NT2/D1 (cell line): ENCODE measurements at regions not wholly inside any gene's neighbourhood (a gene's known extent, or its start where the extent isn't known, plus 50 kb on each side); places are given as distances from the start of the nearest gene placed in this dataset.
"Not testable (repeated sequence)": the region's sequence is repeated elsewhere in the genome, so short reads cannot be mapped to it uniquely, and the experiment has no call there.

Experiments used
- DNase-seq: peaks from one replicate; pipeline ENCODE4 v3.0.0-alpha.2; 2011; ENCODE audit warnings: low read depth, low spot score
- H3K27me3 ChIP-seq: 2 replicates; pipeline ENCODE4 v1.6.0; 2011; ENCODE audit warnings: mild to moderate bottlenecking; ENCODE audit not compliant: insufficient read length, insufficient read depth
- H3K36me3 ChIP-seq: 2 replicates; pipeline ENCODE4 v1.6.1; 2011; ENCODE audit warnings: mild to moderate bottlenecking, low read length, mixed read lengths; ENCODE audit not compliant: insufficient read depth, insufficient read length
- H3K4me1 ChIP-seq: 2 replicates; pipeline ENCODE4 v1.5.1; 2011; ENCODE audit not compliant: insufficient read depth, insufficient read length
- H3K4me3 ChIP-seq: 2 replicates; pipeline ENCODE4 v1.5.1; 2011; ENCODE audit warnings: low read depth; ENCODE audit not compliant: insufficient read length
- H3K9ac ChIP-seq: 2 replicates; pipeline ENCODE4 v1.6.0; 2011; ENCODE audit warnings: low read depth; ENCODE audit not compliant: insufficient read length
- H3K9me3 ChIP-seq: 2 replicates; pipeline ENCODE4 v1.5.1; 2011; ENCODE audit warnings: mild to moderate bottlenecking, low read length; ENCODE audit not compliant: insufficient read depth
- SUZ12 ChIP-seq: IDR thresholded peaks from 2 replicates; pipeline ENCODE4 v1.6.1; 2011; ENCODE audit not compliant: insufficient read length, insufficient read depth; ENCODE audit errors: extremely low read depth
- YY1 ChIP-seq: IDR thresholded peaks from 2 replicates; pipeline ENCODE4 v1.6.1; 2011; ENCODE audit not compliant: insufficient read length, insufficient read depth
- ZNF274 ChIP-seq: IDR thresholded peaks from 2 replicates; pipeline ENCODE4 v1.6.1; 2011; ENCODE audit warnings: mild to moderate bottlenecking, low read depth, low read length

DNA sequence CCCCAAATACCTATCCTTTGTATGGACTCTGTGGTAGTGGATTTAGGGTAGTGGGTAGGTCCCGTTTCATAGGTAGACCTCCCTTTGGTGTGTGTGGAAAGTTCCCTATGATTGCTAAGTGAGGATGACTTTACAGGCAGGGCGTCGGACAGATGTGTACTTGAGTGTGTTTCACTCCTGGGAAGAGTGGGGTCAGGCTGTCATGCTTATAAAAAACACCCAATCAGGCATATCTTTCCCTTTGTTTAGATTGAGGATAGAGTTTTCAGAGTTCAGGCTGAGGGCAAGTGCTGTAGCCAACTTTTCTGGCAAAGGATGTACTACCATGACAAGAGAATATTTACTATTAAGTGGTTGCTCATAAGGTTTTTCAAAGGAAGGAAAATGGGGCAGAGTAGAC, 242.0 kb downstream of the YTHDC2 start:
- no peak for DNase-seq
- H3K4me3 ChIP-seq, result no peak overlapping the region
- H3K9me3 ChIP-seq, result peaks cover 12% of the 10 kb centered on the region; the same call in 1 of the 2 replicates
- TF ChIP-seq YY1 (no peak), SUZ12 (no peak), ZNF274 (no peak)
- no peaks in the 10 kb centered on the region for H3K36me3 ChIP-seq
- no peak overlapping the region for H3K9ac ChIP-seq
- no peaks in the 10 kb centered on the region for H3K27me3 ChIP-seq
- no peaks in the 10 kb centered on the region for H3K4me1 ChIP-seq

DNA sequence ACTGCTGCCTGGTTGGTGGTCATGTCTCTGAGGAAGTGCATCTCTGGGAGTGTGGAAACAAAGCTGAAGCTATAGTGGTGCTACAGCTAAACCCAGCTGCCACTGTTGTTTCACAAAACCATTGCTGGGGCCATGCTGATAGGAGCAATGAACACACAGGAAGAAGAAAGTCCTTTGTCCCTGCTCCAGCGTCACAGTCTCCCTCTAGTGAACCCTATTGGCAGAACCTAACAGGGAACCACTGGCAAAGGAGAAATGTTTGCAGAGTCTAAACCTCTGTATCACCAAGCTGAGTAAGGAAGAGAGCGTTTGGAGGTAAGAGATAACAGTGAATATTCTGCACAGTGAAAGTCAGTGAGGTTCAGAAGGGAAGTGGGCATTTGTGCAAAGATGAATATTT, 244.0 kb downstream of the YTHDC2 start:
- Histone ChIP-seq H3K27me3 (no peaks in the 10 kb centered on the region), H3K4me3 (no peak overlapping the region), H3K9me3 (peaks cover 12% of the 10 kb centered on the region; the same call in 1 of the 2 replicates), H3K36me3 (no peaks in the 10 kb centered on the region), H3K4me1 (no peaks in the 10 kb centered on the region), H3K9ac (no peak overlapping the region)
- TF ChIP-seq ZNF274, result no peak
- no peak for TF ChIP-seq SUZ12
- no peak for TF ChIP-seq YY1
- DNase-seq, result no peak

DNA sequence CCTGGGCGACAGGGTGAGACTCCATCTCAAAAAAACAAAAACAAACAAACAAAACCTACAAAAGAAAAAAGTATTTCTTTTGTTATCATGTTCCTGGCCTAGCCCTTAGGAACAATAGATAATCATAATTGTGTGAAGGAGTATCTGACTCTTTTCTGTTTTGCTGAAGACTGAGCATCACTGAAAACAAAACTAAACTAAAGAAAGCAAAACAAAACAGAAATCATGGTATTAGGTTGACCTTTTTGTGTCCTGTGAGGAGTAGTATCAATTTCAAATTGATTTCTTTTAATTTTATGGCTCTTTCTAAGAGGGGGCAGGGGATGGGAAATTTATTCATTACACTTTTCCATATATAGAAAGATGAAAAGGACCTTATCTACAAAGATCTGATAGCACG, 246.0 kb downstream of the YTHDC2 start:
- Histone ChIP-seq H3K9ac (no peak overlapping the region), H3K4me1 (no peaks in the 10 kb centered on the region), H3K4me3 (no peak overlapping the region), H3K27me3 (no peaks in the 10 kb centered on the region), H3K9me3 (peaks cover 12% of the 10 kb centered on the region; the same call in 1 of the 2 replicates), H3K36me3 (no peaks in the 10 kb centered on the region)
- no peak for DNase-seq
- TF ChIP-seq ZNF274 (no peak), SUZ12 (no peak), YY1 (no peak)

DNA sequence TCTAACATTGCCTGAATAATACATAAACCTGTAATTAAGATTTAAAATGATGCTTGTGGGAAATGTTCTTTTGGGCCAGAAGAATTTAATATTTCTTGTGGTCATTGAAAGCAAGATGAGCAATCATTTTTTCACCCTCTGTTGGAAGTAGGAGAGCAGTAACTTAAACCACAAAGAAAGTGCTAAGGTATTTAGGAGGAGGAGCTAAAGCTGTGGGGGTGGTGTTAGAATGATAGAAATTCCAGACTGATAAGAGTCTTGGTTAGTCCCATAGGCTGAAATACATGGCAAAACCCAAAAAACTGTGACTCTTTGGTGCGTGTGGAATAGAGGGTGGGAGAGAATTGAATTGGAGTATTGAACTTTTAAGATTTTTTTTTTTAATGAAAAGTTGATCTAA, 247.0 kb downstream of the YTHDC2 start:
- DNase-seq, result no peak
- Histone ChIP-seq H3K4me1 (no peaks in the 10 kb centered on the region), H3K4me3 (no peak overlapping the region), H3K9me3 (peaks cover 12% of the 10 kb centered on the region; the same call in 1 of the 2 replicates), H3K36me3 (no peaks in the 10 kb centered on the region), H3K9ac (no peak overlapping the region), H3K27me3 (no peaks in the 10 kb centered on the region)
- no peak for TF ChIP-seq ZNF274
- no peak for TF ChIP-seq YY1
- TF ChIP-seq SUZ12, result no peak

DNA sequence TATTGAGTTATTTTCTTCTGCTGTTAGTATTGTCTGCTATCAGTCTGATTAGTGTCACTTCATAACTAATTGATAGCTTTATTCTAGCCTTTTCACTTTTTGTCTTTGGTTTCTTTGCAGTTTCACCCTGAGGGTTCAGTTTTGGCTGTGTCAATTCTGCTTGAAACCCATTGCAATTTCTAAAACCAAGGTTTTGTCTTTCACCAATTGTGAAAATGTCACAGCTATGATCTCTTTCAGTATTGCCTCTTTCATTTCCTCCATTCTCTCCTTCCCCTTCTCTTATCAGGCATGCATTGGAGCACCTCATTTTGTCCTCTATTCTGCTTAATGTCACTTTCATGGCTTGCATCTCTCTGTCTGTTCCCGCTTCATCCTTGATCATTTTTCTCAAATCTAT, 248.1 kb downstream of the YTHDC2 start:
- peaks cover 10% of the 10 kb centered on the region; the same call in 1 of the 2 replicates for H3K9me3 ChIP-seq
- H3K27me3 ChIP-seq, result no peaks in the 10 kb centered on the region
- TF ChIP-seq YY1 (no peak), SUZ12 (no peak), ZNF274 (no peak)
- no peak overlapping the region for H3K9ac ChIP-seq
- no peak for DNase-seq
- H3K4me3 ChIP-seq, result no peak overlapping the region
- no peaks in the 10 kb centered on the region for H3K4me1 ChIP-seq
- no peaks in the 10 kb centered on the region for H3K36me3 ChIP-seq

DNA sequence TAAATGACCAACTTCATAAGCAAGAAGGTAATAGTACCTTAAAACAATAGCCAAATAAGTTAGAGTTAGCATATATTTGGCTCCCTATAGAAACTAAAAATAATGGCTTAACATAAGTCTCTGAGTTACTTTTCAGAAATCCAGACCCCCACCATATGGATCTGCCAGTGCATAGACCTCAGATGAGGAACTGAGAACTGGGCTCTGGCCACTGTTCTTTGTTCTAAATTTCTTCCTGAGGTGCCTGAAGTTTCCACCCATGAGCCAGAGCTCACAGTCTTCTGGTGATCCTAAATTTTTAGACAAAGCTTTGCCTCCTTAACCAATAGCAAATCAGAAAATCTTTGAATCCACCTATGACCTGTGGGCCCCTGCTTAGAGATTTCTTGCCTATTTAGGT, 250.9 kb downstream of the YTHDC2 start:
- Histone ChIP-seq H3K4me3 (no peak overlapping the region), H3K27me3 (no peaks in the 10 kb centered on the region), H3K9ac (no peak overlapping the region), H3K9me3 (no peaks in the 10 kb centered on the region), H3K36me3 (no peaks in the 10 kb centered on the region), H3K4me1 (no peaks in the 10 kb centered on the region)
- DNase-seq, result no peak
- TF ChIP-seq ZNF274, result no peak
- no peak for TF ChIP-seq SUZ12
- TF ChIP-seq YY1, result no peak

DNA sequence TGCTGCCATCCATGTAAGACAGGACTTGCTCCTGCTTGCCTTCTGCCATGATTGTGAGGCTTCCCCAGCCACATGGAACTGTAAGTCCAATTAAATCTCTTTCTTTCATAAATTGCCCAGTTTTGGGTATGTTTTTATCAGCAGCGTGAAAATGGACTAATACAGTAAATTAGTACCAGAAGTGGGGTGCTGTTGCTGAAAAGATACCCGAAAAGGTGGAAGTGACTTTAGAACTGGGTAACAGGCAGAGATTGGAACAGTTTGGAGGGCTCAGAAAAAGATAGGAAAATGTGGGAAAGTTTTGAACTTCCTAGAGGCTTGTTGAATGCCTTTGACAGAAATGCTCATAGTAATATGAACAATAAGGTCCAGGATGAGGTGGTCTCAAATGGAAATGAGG, 253.3 kb downstream of the YTHDC2 start:
- H3K9ac ChIP-seq, H3K27me3 ChIP-seq, H3K36me3 ChIP-seq, H3K4me3 ChIP-seq, DNase-seq, H3K4me1 ChIP-seq, H3K9me3 ChIP-seq: not testable (repeated sequence)

DNA sequence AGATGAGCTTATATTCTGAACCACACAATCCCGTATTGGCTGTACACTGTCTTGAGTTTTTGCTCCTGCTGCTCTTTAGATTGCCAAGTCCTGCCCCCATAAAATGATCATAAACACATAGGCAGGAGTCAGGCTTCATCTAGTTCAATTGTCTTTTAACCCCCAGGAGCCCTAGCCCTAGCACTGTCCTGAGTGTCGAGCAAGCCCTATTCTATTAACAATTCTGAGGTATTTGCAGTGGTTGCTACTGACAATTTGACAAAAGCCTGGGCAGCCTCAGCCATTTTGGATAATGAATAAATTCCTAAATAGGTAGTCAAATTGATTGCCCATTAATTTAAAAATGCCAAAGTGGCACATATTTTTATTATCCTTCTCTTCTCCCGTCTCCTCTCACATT, 257.2 kb downstream of the YTHDC2 start:
- DNase-seq, result no peak
- Histone ChIP-seq H3K27me3 (no peaks in the 10 kb centered on the region), H3K4me1 (no peaks in the 10 kb centered on the region), H3K4me3 (no peak overlapping the region), H3K9me3 (no peaks in the 10 kb centered on the region), H3K9ac (no peak overlapping the region), H3K36me3 (no peaks in the 10 kb centered on the region)
- TF ChIP-seq SUZ12, result no peak
- no peak for TF ChIP-seq YY1
- no peak for TF ChIP-seq ZNF274
